Neural progenitor cell (in vitro differentiated cells): ENCODE measurements at regions not wholly inside any gene's neighbourhood (a gene's known extent, or its start where the extent isn't known, plus 50 kb on each side); places are given as distances from the start of the nearest gene placed in this dataset.

Experiments
- DNase-seq: peaks from one replicate; pipeline ENCODE4 v3.0.0-alpha.2; 2016; ENCODE audit warnings: low spot score
- H2AFZ ChIP-seq: fragments of 200-600 bp; sonication (generic); replicated peaks from 2 replicates; pipeline ENCODE4 v1.6.1; 2016; ENCODE audit warnings: antibody characterized with exemption
- H3F3A ChIP-seq: fragments of 200-600 bp; sonication (generic); 2 replicates; pipeline ENCODE4 v1.6.1; 2016; ENCODE audit warnings: antibody characterized with exemption, low read depth
- H3K27ac ChIP-seq: fragments of 200-600 bp; sonication (generic); 2 replicates; pipeline ENCODE4 v1.5.1; 2016; ENCODE audit warnings: mild to moderate bottlenecking
- H3K27me3 ChIP-seq: fragments of 200-600 bp; sonication (generic); 2 replicates; pipeline ENCODE4 v1.6.1; 2016; ENCODE audit warnings: mild to moderate bottlenecking, moderate library complexity
- H3K36me3 ChIP-seq: fragments of 200-600 bp; sonication (generic); 2 replicates; pipeline ENCODE4 v1.5.1; 2016
- H3K4me1 ChIP-seq: fragments of 200-600 bp; sonication (generic); 2 replicates; pipeline ENCODE4 v1.6.1; 2016; ENCODE audit warnings: mixed run types
- H3K4me2 ChIP-seq: fragments of 200-600 bp; sonication (generic); 2 replicates; pipeline ENCODE4 v1.6.1; 2016
- H3K4me3 ChIP-seq: fragments of 200-600 bp; sonication (generic); 2 replicates; pipeline ENCODE4 v1.5.1; 2016
- H3K79me2 ChIP-seq: fragments of 200-600 bp; sonication (generic); 2 replicates; pipeline ENCODE4 v1.6.1; 2016; ENCODE audit warnings: low read depth
- H3K9ac ChIP-seq: fragments of 200-600 bp; sonication (generic); 2 replicates; pipeline ENCODE4 v1.6.1; 2016
- H3K9me3 ChIP-seq: fragments of 200-600 bp; sonication (generic); 2 replicates; pipeline ENCODE4 v1.5.1; 2016; ENCODE audit warnings: low read depth
- H4K20me1 ChIP-seq: fragments of 200-600 bp; sonication (generic); 2 replicates; pipeline ENCODE4 v1.6.1; 2016; ENCODE audit warnings: low read depth
- H3K27ac Mint-ChIP-seq: 3 replicates; pipeline ENCODE4 v1.8.0; 2021; ENCODE audit warnings: mixed read lengths
- H3K27me3 Mint-ChIP-seq: 2 replicates; pipeline ENCODE4 v1.8.0; 2022; ENCODE audit warnings: low read depth, mild to moderate bottlenecking, inconsistent platforms, moderate library complexity, mixed read lengths; ENCODE audit not compliant: insufficient read depth
- H3K36me3 Mint-ChIP-seq: 3 replicates; pipeline ENCODE4 v1.8.0; 2021; ENCODE audit warnings: mixed read lengths
- H3K4me1 Mint-ChIP-seq: 3 replicates; pipeline ENCODE4 v1.8.0; 2021; ENCODE audit warnings: mixed read lengths
- H3K4me3 Mint-ChIP-seq: 3 replicates; pipeline ENCODE4 v1.8.0; 2021; ENCODE audit warnings: mild to moderate bottlenecking, moderate library complexity, mixed read lengths
- H3K9me3 Mint-ChIP-seq: 3 replicates; pipeline ENCODE4 v1.8.0; 2020; ENCODE audit warnings: mixed read lengths
- EZH2 ChIP-seq: fragments of 200-600 bp; sonication (generic); IDR thresholded peaks from 2 replicates; pipeline ENCODE4 v1.6.1; 2017; ENCODE audit warnings: antibody characterized with exemption, mild to moderate bottlenecking, moderate library complexity
- EZH2phosphoT487 ChIP-seq: fragments of 200-600 bp; sonication (generic); IDR thresholded peaks from 2 replicates; pipeline ENCODE4 v1.6.1; 2017; ENCODE audit warnings: antibody characterized with exemption
- TF ChIP-seq, protein P1 (sequence below): fragments of 200-600 bp; sonication (generic); IDR thresholded peaks from 2 replicates; pipeline ENCODE4 v1.5.1; 2017; ENCODE audit warnings: antibody characterized with exemption, mild to moderate bottlenecking

DNA sequence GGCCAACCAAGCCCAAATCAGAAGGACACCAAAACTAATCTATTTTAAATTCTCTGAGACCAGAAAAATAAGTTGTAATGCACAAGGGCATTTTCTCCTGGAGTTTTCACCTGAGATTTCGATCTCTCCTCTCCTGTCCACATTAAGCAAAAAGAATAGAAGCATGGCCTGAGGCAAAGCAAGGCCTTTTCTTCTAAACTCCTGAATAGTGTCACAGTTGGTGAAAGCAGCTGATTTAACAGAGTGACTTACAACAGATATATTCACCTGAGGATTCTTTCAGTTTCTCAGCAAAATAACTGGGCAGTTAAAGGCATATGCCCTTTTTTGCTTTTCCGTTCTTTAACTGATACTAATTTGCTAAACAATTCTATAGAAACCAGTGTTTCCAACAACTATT lies 547.7 kb downstream of the EFNA5 start:
- TF ChIP-seq EZH2, result no peak
- no peak for TF ChIP-seq EZH2phosphoT487
- TF ChIP-seq, protein P1, sequence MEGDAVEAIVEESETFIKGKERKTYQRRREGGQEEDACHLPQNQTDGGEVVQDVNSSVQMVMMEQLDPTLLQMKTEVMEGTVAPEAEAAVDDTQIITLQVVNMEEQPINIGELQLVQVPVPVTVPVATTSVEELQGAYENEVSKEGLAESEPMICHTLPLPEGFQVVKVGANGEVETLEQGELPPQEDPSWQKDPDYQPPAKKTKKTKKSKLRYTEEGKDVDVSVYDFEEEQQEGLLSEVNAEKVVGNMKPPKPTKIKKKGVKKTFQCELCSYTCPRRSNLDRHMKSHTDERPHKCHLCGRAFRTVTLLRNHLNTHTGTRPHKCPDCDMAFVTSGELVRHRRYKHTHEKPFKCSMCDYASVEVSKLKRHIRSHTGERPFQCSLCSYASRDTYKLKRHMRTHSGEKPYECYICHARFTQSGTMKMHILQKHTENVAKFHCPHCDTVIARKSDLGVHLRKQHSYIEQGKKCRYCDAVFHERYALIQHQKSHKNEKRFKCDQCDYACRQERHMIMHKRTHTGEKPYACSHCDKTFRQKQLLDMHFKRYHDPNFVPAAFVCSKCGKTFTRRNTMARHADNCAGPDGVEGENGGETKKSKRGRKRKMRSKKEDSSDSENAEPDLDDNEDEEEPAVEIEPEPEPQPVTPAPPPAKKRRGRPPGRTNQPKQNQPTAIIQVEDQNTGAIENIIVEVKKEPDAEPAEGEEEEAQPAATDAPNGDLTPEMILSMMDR, result no peak
- no peak overlapping the region for H3K27ac ChIP-seq
- no peak for DNase-seq

DNA sequence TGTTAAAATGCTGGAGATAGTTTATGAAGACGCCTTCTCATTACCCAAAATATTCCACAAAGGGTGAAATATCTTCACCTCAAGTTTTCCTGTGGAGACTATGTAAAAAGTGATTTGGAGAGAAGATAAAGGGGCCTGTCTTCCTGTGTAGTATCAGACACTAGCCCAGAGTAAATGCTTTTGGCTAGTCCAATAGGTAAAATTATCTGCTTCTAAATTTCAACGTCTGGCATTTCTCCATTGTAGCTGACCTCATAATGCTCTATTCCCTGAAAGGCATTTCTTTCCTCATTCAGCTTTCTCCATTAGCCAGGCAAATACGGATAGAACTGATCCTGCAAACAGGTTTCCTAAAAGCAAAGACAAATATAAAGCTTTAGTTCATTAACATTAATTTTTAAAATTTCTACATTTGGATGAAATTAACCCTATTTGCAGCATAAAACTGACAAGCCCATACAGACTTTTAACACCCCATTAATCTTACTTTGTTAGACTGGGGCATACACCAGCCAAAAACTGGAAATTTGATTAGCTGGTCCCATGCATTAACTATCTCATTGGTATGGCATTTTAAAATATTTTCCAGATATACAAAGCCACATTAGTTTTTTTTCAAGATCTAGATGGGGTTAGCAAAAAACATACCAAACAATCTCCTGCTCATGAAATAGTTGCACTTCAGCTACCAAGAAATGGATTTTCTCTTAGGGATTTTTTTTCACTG lies 548.8 kb downstream of the EFNA5 start:
- H3K79me2 ChIP-seq, result no peaks in the 10 kb centered on the region
- peaks cover 22% of the 10 kb centered on the region for H3F3A ChIP-seq
- H2AFZ ChIP-seq, result no peak overlapping the region
- Mint-ChIP-seq H3K27ac (no peak overlapping the region), H3K27me3 (no peaks in the 10 kb centered on the region), H3K4me1 (peaks cover 25% of the 10 kb centered on the region), H3K36me3 (no peaks in the 10 kb centered on the region), H3K4me3 (no peak overlapping the region), H3K9me3 (no peaks in the 10 kb centered on the region)
- no peaks in the 10 kb centered on the region for H3K9me3 ChIP-seq
- H3K4me1 ChIP-seq, result peaks cover 41% of the 10 kb centered on the region
- H4K20me1 ChIP-seq, result peaks cover 11% of the 10 kb centered on the region
- no peak overlapping the region for H3K9ac ChIP-seq
- no peak for DNase-seq
- no peaks in the 10 kb centered on the region for H3K36me3 ChIP-seq
- H3K4me3 ChIP-seq, result no peak overlapping the region
- no peak overlapping the region for H3K4me2 ChIP-seq
- TF ChIP-seq EZH2phosphoT487, result no peak
- TF ChIP-seq, protein P1, result no peak
- no peak for TF ChIP-seq EZH2
- H3K27ac ChIP-seq, result no peak overlapping the region
- no peaks in the 10 kb centered on the region for H3K27me3 ChIP-seq

More for the DNA sequence above, 547.7 kb downstream of the EFNA5 start:
- Mint-ChIP-seq H3K4me1 (peaks cover 26% of the 10 kb centered on the region), H3K27ac (peak overlapping the region; percentile 61), H3K27me3 (no peaks in the 10 kb centered on the region), H3K9me3 (no peaks in the 10 kb centered on the region), H3K4me3 (no peak overlapping the region), H3K36me3 (no peaks in the 10 kb centered on the region)
- Histone ChIP-seq H3K4me2 (peak overlapping the region; percentile 10), H3K9ac (no peak overlapping the region), H3F3A (peaks cover 17% of the 10 kb centered on the region), H3K36me3 (no peaks in the 10 kb centered on the region), H2AFZ (no peak overlapping the region), H4K20me1 (peaks cover 10% of the 10 kb centered on the region), H3K4me1 (peaks cover 30% of the 10 kb centered on the region), H3K9me3 (no peaks in the 10 kb centered on the region), H3K4me3 (no peak overlapping the region), H3K27me3 (no peaks in the 10 kb centered on the region), H3K79me2 (no peaks in the 10 kb centered on the region)

DNA sequence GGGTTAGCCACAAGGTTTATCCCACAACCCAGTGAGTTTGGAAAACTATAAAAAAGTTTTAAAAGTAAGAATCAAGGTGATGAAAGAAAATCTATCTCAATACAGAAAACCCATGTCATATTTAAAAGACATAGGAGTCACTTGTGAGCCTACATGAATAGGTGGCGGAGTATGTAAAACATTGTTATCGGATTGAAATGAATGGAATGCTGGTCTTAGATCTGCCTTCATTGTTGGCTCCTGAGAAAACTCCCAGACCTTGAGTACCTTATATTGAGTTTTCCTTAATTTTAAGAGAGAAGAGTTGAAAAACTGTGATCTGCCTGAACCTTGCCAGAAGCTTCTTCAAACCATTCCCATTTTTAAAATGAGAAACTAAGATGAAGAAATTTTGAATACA lies 551.1 kb downstream of the EFNA5 start:
- Mint-ChIP-seq H3K27me3 (no peaks in the 10 kb centered on the region), H3K36me3 (no peaks in the 10 kb centered on the region), H3K9me3 (no peaks in the 10 kb centered on the region), H3K4me3 (no peak overlapping the region), H3K27ac (no peak overlapping the region), H3K4me1 (peaks cover 28% of the 10 kb centered on the region)
- Histone ChIP-seq H3K9me3 (no peaks in the 10 kb centered on the region), H3K79me2 (no peaks in the 10 kb centered on the region), H3K9ac (no peak overlapping the region), H3K4me1 (peaks cover 47% of the 10 kb centered on the region), H2AFZ (no peak overlapping the region), H3K27ac (no peak overlapping the region), H4K20me1 (peaks cover 11% of the 10 kb centered on the region), H3F3A (peaks cover 22% of the 10 kb centered on the region), H3K4me3 (no peak overlapping the region), H3K36me3 (no peaks in the 10 kb centered on the region), H3K4me2 (peak overlapping the region; percentile 65), H3K27me3 (no peaks in the 10 kb centered on the region)
- TF ChIP-seq, protein P1, result no peak
- no peak for TF ChIP-seq EZH2
- TF ChIP-seq EZH2phosphoT487, result no peak
- DNase-seq, result peak; percentile 15
